ENCODE measurements at regions not wholly inside any gene's neighbourhood (a gene's known extent, or its start where the extent isn't known, plus 50 kb on each side); places are given as distances from the start of the nearest gene placed in this dataset.

DNA sequence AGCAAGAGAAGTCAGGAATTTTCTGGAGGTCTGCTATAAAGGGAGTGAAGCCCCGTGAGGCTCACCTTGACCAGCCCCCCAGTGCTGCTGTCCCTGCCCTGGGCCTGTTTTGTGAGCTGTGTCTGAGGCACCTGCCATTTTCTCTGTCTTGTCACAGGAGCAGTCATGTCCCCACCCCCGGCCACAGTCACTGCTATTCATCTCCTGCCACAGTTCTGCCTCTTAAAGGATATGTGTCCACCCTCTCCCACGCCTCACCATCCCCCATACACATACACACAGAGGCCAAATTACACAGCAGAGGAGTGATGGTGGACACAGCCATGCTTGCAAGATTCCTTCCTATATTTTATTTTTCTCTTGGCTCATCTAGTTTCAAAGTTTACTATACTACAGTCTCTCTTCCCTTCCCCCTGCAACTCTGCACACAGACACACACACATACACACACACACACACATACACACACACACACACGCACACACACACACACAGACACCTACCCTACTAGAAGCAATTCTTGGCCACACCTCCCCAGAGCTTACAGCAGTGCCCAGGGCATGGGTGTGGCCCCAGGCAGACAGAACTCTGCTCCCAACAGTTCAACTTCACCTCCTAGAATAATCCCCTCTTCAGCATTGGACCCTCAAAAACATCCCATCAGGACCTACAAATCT lies 68.7 kb upstream of the TAB2 start:
- no peak for TF ChIP-seq POLR2A (IDR thresholded peaks at IDR 0.05)
- TF ChIP-seq, protein P1, sequence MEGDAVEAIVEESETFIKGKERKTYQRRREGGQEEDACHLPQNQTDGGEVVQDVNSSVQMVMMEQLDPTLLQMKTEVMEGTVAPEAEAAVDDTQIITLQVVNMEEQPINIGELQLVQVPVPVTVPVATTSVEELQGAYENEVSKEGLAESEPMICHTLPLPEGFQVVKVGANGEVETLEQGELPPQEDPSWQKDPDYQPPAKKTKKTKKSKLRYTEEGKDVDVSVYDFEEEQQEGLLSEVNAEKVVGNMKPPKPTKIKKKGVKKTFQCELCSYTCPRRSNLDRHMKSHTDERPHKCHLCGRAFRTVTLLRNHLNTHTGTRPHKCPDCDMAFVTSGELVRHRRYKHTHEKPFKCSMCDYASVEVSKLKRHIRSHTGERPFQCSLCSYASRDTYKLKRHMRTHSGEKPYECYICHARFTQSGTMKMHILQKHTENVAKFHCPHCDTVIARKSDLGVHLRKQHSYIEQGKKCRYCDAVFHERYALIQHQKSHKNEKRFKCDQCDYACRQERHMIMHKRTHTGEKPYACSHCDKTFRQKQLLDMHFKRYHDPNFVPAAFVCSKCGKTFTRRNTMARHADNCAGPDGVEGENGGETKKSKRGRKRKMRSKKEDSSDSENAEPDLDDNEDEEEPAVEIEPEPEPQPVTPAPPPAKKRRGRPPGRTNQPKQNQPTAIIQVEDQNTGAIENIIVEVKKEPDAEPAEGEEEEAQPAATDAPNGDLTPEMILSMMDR (IDR thresholded peaks at IDR 0.05), result no peak
